Adrenal gland (tissue), 9 donors: ENCODE measurements at regions not wholly inside any gene's neighbourhood (a gene's known extent, or its start where the extent isn't known, plus 50 kb on each side); places are given as distances from the start of the nearest gene placed in this dataset.
"Not testable (repeated sequence)": the region's sequence is repeated elsewhere in the genome, so short reads cannot be mapped to it uniquely, and the experiment has no call there.

ENCODE experiments used
- DNase-seq, 7 donors: peaks; one replicate each; pipeline ENCODE4 v3.0.0-alpha.2; 2019 to 2020
- H3K27ac ChIP-seq, 5 donors: fragments of 200-600 bp; sonication (generic) in 4 of 5; 1 replicate in 3 of 5; 2 replicates in 2 of 5; pipeline versions ENCODE4 v1.5.1 to v1.8.0; 2016 to 2020; ENCODE audit warnings: mild to moderate bottlenecking in 1 of 5
- H3K27me3 ChIP-seq: fragments of 200-600 bp; 2 replicates; pipeline ENCODE4 v1.8.0; 2021
- H3K36me3 ChIP-seq, 2 donors: fragments of 200-600 bp; replicated peaks in 1 of 2; 1 replicate in 1 of 2; 2 replicates in 1 of 2; pipeline versions ENCODE4 v1.5.1 to v1.8.0; 2018 to 2022
- H3K4me1 ChIP-seq, 2 donors: fragments of 200-600 bp; replicated peaks in 1 of 2; 1 replicate in 1 of 2; 2 replicates in 1 of 2; pipeline versions ENCODE4 v1.5.1 to v1.8.0; 2018 to 2021
- H3K4me3 ChIP-seq, 4 donors: fragments of 200-600 bp; sonication (generic) in 3 of 4; one replicate each; pipeline ENCODE4 v1.5.1; 2016 to 2018
- H3K9me3 ChIP-seq, 3 donors: fragments of 200-600 bp; sonication (generic) in 1 of 3; replicated peaks in 1 of 3; 1 replicate in 2 of 3; 2 replicates in 1 of 3; pipeline versions ENCODE4 v1.5.1 to v1.8.0; 2016 to 2021
- CTCF ChIP-seq, 6 experiments: fragments of 450-650 bp in 4 of 6; fragments of 200-600 bp in 2 of 6; sonication (generic) in 1 of 6; IDR thresholded peaks; 1 replicate in 5 of 6; 2 replicates in 1 of 6; pipeline versions ENCODE4 v1.5.1 to v1.8.0; 2016 to 2021; ENCODE audit warnings: antibody characterized with exemption in 6 of 6, mild to moderate bottlenecking in 2 of 6, moderate library complexity in 1 of 6
- POLR2A ChIP-seq, 2 donors: fragments of 450-650 bp; IDR thresholded peaks; one replicate each; pipeline ENCODE4 v1.6.1; 2017; ENCODE audit warnings: antibody characterized with exemption in 2 of 2, mild to moderate bottlenecking in 2 of 2, moderate library complexity in 1 of 2
- WGBS, 4 donors: extraction: QIAGEN DNeasy Blood & Tissue Kit in 2 of 4; methylation state at CpG; one replicate each; pipeline versions ENCODE4 v1.1.5 to v1.1.7; 2013 to 2017; 5-methylcytosine and 5-hydroxymethylcytosine counted together
- intact Hi-C, 2 donors: fragments of 100-400 bp; cut with DNase I; formaldehyde crosslinking; loops; one replicate each; pipeline versions ENCODE4 v1.14.1 to v1.15.0; 2022 to 2023
- donor health status: healthy with polysubstance abuse.
- donor health status: Bipolar disorder and iron deficiency.
- donor health status: DM: yes; HTN: yes; CAD: no.
- donor health status: DM: no; HTN: no; CAD: no.
- donor health status: DM: no; HTN: no; CAD: no.

GRCh38 chr2:95738301-95738700 is 146.5 kb downstream of the TRIM43 start:
- intact Hi-C loops, result no loop called here
- Histone ChIP-seq H3K36me3 (no peaks in the 10 kb centered on the region), H3K27ac (no peak overlapping the region), H3K4me1 (no peaks in the 10 kb centered on the region), H3K27me3 (no peaks in the 10 kb centered on the region), H3K4me3 (no peak overlapping the region), H3K9me3 (no peaks in the 10 kb centered on the region)
- no peak for TF ChIP-seq CTCF (IDR thresholded peaks at IDR 0.05)
- no peak for TF ChIP-seq POLR2A (IDR thresholded peaks at IDR 0.05)
- DNase-seq, result no peak
- 82 to 91% (median 88%) methylated on average over 5 of the region's 5 CpGs for WGBS, 4 donors

GRCh38 chr2:95752126-95752525 is 160.3 kb downstream of the TRIM43 start:
- H3K9me3 ChIP-seq, DNase-seq, H3K27me3 ChIP-seq, H3K27ac ChIP-seq, intact Hi-C loops, H3K4me1 ChIP-seq, H3K4me3 ChIP-seq, H3K36me3 ChIP-seq: not testable (repeated sequence)
- 59 to 88% (median 80%) methylated on average over 4 to 9 of the region's 9 CpGs for WGBS, 4 donors

- H3K36me3 ChIP-seq, H3K27me3 ChIP-seq, H3K27ac ChIP-seq, intact Hi-C loops, H3K4me3 ChIP-seq, H3K9me3 ChIP-seq, DNase-seq, H3K4me1 ChIP-seq: not testable (repeated sequence)
- WGBS, 4 donors, result 56 to 76% (median 70%) methylated on average over 6 to 8 of the region's 8 CpGs
Observed at GRCh38 chr2:95753812-95754211, 162.0 kb downstream of the TRIM43 start.

- H3K4me1 ChIP-seq, DNase-seq, H3K36me3 ChIP-seq, H3K27ac ChIP-seq, H3K4me3 ChIP-seq, intact Hi-C loops, H3K9me3 ChIP-seq, H3K27me3 ChIP-seq: not testable (repeated sequence)
- 60 to 76% (median 69%) methylated on average over 5 to 6 of the region's 6 CpGs for WGBS, 4 donors
Observed at GRCh38 chr2:95754213-95754612, 162.4 kb downstream of the TRIM43 start.

GRCh38 chr2:95754819-95755563 is 163.2 kb downstream of the TRIM43 start:
- H3K4me1 ChIP-seq, DNase-seq, H3K27ac ChIP-seq, H3K9me3 ChIP-seq, H3K4me3 ChIP-seq, intact Hi-C loops, H3K27me3 ChIP-seq, H3K36me3 ChIP-seq: not testable (repeated sequence)
- 64 to 82% (median 75%) methylated on average over 5 to 15 of the region's 15 CpGs for WGBS, 4 donors

- intact Hi-C loops, H3K27me3 ChIP-seq, H3K27ac ChIP-seq, H3K36me3 ChIP-seq, H3K4me3 ChIP-seq, H3K9me3 ChIP-seq, H3K4me1 ChIP-seq, DNase-seq: not testable (repeated sequence)
- WGBS, 4 donors, result 47 to 74% (median 72%) methylated on average over 3 to 7 of the region's 7 CpGs
Observed at GRCh38 chr2:95755956-95756669, 164.3 kb downstream of the TRIM43 start.

- 50 to 70% (median 57%) methylated on average over 2 of the region's 2 CpGs for WGBS, 4 donors
- intact Hi-C loops, result no loop called here
Observed at GRCh38 chr2:95757988-95758387, 166.2 kb downstream of the TRIM43 start.

More at GRCh38 chr2:95757988-95758387, 166.2 kb downstream of the TRIM43 start:
- no peak for TF ChIP-seq CTCF (IDR thresholded peaks at IDR 0.05)
- TF ChIP-seq POLR2A (IDR thresholded peaks at IDR 0.05), result no peak
- no peaks in the 10 kb centered on the region for H3K27me3 ChIP-seq
- no peaks in the 10 kb centered on the region for H3K4me1 ChIP-seq
- H3K36me3 ChIP-seq, result no peaks in the 10 kb centered on the region
- DNase-seq, result no peak
- H3K4me3 ChIP-seq, result no peak overlapping the region
- no peaks in the 10 kb centered on the region for H3K9me3 ChIP-seq
- no peak overlapping the region for H3K27ac ChIP-seq
